Vagina (tissue), 2 donors: ENCODE measurements at regions not wholly inside any gene's neighbourhood (a gene's known extent, or its start where the extent isn't known, plus 50 kb on each side); places are given as distances from the start of the nearest gene placed in this dataset.

Source experiments
- DNase-seq, 2 donors: peaks; one replicate each; pipeline ENCODE4 v3.0.0-alpha.2; 2017; ENCODE audit errors: extremely low spot score in 2 of 2
- H3K27ac ChIP-seq: fragments of 200-600 bp; sonication (generic); one replicate; pipeline ENCODE4 v1.5.1; 2019
- H3K27me3 ChIP-seq: fragments of 200-600 bp; sonication (generic); one replicate; pipeline ENCODE4 v1.5.1; 2019
- H3K36me3 ChIP-seq, 2 donors: fragments of 200-600 bp; sonication (generic); one replicate each; pipeline ENCODE4 v1.5.1; 2017 to 2019
- H3K4me1 ChIP-seq: fragments of 200-600 bp; sonication (generic); one replicate; pipeline ENCODE4 v1.5.1; 2019
- H3K4me3 ChIP-seq, 2 donors: fragments of 200-600 bp; sonication (generic); 1 replicate in 1 of 2; 2 replicates in 1 of 2; pipeline ENCODE4 v1.5.1; 2016 to 2019
- H3K9me3 ChIP-seq: fragments of 200-600 bp; sonication (generic); one replicate; pipeline ENCODE4 v1.5.1; 2019
- CTCF ChIP-seq, 3 experiments: fragments of 450-650 bp in 2 of 3; fragments of 200-600 bp in 1 of 3; sonication (generic) in 1 of 3; IDR thresholded peaks; one replicate each; pipeline ENCODE4 v1.5.1; 2017 to 2019; ENCODE audit warnings: antibody characterized with exemption in 3 of 3, mild to moderate bottlenecking in 2 of 3, moderate library complexity in 2 of 3
- POLR2A ChIP-seq, 2 donors: fragments of 450-650 bp; IDR thresholded peaks; one replicate each; pipeline ENCODE4 v1.6.1; 2017; ENCODE audit warnings: antibody characterized with exemption in 2 of 2, mild to moderate bottlenecking in 2 of 2, moderate library complexity in 2 of 2
- POLR2AphosphoS5 ChIP-seq, 2 donors: sonication (generic); formaldehyde crosslinking; IDR thresholded peaks; one replicate each; pipeline ENCODE4 v1.9.0; 2017; ENCODE audit warnings: antibody characterized with exemption in 2 of 2, mild to moderate bottlenecking in 2 of 2, low read depth in 1 of 2; ENCODE audit not compliant: insufficient read depth in 1 of 2
- intact Hi-C: fragments of 100-400 bp; cut with DNase I; formaldehyde crosslinking; loops from one replicate; pipeline ENCODE4 v1.15.1; 2023

- Histone ChIP-seq H3K36me3 (no peaks in the 10 kb centered on the region), H3K4me3 (no peak overlapping the region), H3K4me1 (no peaks in the 10 kb centered on the region), H3K27me3 (no peaks in the 10 kb centered on the region), H3K9me3 (no peaks in the 10 kb centered on the region), H3K27ac (no peak overlapping the region)
- TF ChIP-seq CTCF (IDR thresholded peaks at IDR 0.05) (no peak), POLR2AphosphoS5 (IDR thresholded peaks at IDR 0.05; ENCODE audit: insufficient read depth in 1 of 2, low read depth in 1 of 2) (no peak), POLR2A (IDR thresholded peaks at IDR 0.05) (no peak)
- no peak for DNase-seq
- intact Hi-C loops = no loop called here
Measured at GRCh38 chr5:164799391-164799790, 1294.0 kb downstream of the MAT2B start.

GRCh38 chr5:164801910-164802309 is 1296.5 kb downstream of the MAT2B start:
- Histone ChIP-seq H3K9me3 (no peaks in the 10 kb centered on the region), H3K27me3 (no peaks in the 10 kb centered on the region), H3K27ac (no peak overlapping the region), H3K4me3 (no peak overlapping the region), H3K4me1 (no peaks in the 10 kb centered on the region), H3K36me3 (no peaks in the 10 kb centered on the region)
- TF ChIP-seq CTCF (IDR thresholded peaks at IDR 0.05) = no peak
- no peak for TF ChIP-seq POLR2AphosphoS5 (IDR thresholded peaks at IDR 0.05; ENCODE audit: insufficient read depth in 1 of 2, low read depth in 1 of 2)
- TF ChIP-seq POLR2A (IDR thresholded peaks at IDR 0.05) = no peak
- intact Hi-C loops = no loop called here
- DNase-seq = no peak

GRCh38 chr5:164809821-164810220 is 1304.4 kb downstream of the MAT2B start:
- intact Hi-C loops = no loop called here
- Histone ChIP-seq H3K36me3 (no peaks in the 10 kb centered on the region), H3K27me3 (no peaks in the 10 kb centered on the region), H3K4me3 (no peak overlapping the region), H3K4me1 (no peaks in the 10 kb centered on the region), H3K27ac (no peak overlapping the region), H3K9me3 (no peaks in the 10 kb centered on the region)
- DNase-seq = no peak
- no peak for TF ChIP-seq CTCF (IDR thresholded peaks at IDR 0.05)
- no peak for TF ChIP-seq POLR2AphosphoS5 (IDR thresholded peaks at IDR 0.05; ENCODE audit: insufficient read depth in 1 of 2, low read depth in 1 of 2)
- no peak for TF ChIP-seq POLR2A (IDR thresholded peaks at IDR 0.05)

GRCh38 chr5:164818445-164818844 is 1313.0 kb downstream of the MAT2B start:
- Histone ChIP-seq H3K4me3 (no peak overlapping the region), H3K4me1 (no peaks in the 10 kb centered on the region), H3K9me3 (no peaks in the 10 kb centered on the region), H3K27ac (no peak overlapping the region), H3K36me3 (no peaks in the 10 kb centered on the region), H3K27me3 (no peaks in the 10 kb centered on the region)
- TF ChIP-seq POLR2A (IDR thresholded peaks at IDR 0.05) (no peak), POLR2AphosphoS5 (IDR thresholded peaks at IDR 0.05; ENCODE audit: insufficient read depth in 1 of 2, low read depth in 1 of 2) (no peak), CTCF (IDR thresholded peaks at IDR 0.05) (no peak)
- DNase-seq = no peak
- intact Hi-C loops = no loop called here

- Histone ChIP-seq H3K36me3 (no peaks in the 10 kb centered on the region), H3K4me3 (no peak overlapping the region), H3K27ac (no peak overlapping the region), H3K27me3 (no peaks in the 10 kb centered on the region), H3K9me3 (no peaks in the 10 kb centered on the region), H3K4me1 (no peaks in the 10 kb centered on the region)
- no peak for TF ChIP-seq POLR2A (IDR thresholded peaks at IDR 0.05)
- intact Hi-C loops = no loop called here
- no peak for DNase-seq
Measured at GRCh38 chr5:164824671-164825070, 1319.3 kb downstream of the MAT2B start.

- no peak for DNase-seq
- H3K4me3 ChIP-seq = no peak overlapping the region
- no peaks in the 10 kb centered on the region for H3K9me3 ChIP-seq
- no peaks in the 10 kb centered on the region for H3K4me1 ChIP-seq
- intact Hi-C loops = no loop called here
- no peaks in the 10 kb centered on the region for H3K27me3 ChIP-seq
- no peak overlapping the region for H3K27ac ChIP-seq
- no peaks in the 10 kb centered on the region for H3K36me3 ChIP-seq
- TF ChIP-seq POLR2AphosphoS5 (IDR thresholded peaks at IDR 0.05; ENCODE audit: insufficient read depth in 1 of 2, low read depth in 1 of 2) = no peak
- TF ChIP-seq POLR2A (IDR thresholded peaks at IDR 0.05) = no peak
- TF ChIP-seq CTCF (IDR thresholded peaks at IDR 0.05) = no peak
Measured at GRCh38 chr5:164832516-164832915, 1327.1 kb downstream of the MAT2B start.
